DMS 273 (cell line): ENCODE measurements at regions not wholly inside any gene's neighbourhood (a gene's known extent, or its start where the extent isn't known, plus 50 kb on each side); places are given as distances from the start of the nearest gene placed in this dataset.

ENCODE experiments used
- DNase-seq: peaks from one replicate; lab custom pipeline; 2025; ENCODE audit not compliant: unreplicated experiment; lab: John Stamatoyannopoulos, UW

GRCh38 chr6:132972971-132973370 lies 158.6 kb downstream of the RPS12 start:
- DNase-seq = no peak

- peak; percentile 9 for DNase-seq
Measured at GRCh38 chr6:132973514-132973993, 159.2 kb downstream of the RPS12 start.

- no peak for DNase-seq
Measured at GRCh38 chr6:132974122-132974521, 159.8 kb downstream of the RPS12 start.

DNA sequence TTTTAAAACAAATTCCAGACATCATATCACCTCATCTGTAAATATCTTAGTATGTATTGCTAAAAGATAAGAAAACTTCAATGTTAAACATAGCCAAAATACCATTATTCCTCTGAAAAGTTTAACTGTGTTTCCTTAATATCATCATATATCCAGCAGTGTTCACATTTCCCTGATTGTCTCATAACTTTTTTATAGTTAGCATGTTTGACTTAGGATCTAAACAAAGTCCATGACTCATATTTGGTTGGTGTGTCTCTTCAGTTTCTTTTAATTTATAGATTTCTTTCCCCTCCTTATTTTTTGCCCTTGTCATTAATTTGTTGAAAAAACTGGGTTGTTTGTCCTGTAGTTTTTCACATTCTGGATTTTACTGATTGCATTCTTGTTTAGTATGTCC lies 163.0 kb downstream of the RPS12 start:
- DNase-seq = no peak

DNA sequence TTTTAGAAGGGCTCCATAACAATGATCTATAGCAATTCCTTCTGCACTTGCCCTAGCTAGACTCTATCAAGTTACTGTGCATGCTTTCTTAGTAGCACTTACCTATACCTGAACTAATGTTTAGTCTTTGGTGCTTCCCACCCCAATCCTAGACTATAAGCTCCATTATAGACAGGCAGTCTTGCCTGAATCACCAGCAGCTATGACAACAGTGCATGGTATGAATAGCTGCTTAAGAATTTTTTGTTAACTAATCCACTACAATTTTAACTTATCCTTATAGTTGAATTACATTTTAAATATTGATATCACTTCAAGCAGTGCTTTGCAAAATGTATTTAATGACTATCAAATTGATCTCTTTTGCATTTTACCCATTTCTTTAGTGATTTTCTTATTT lies 164.3 kb downstream of the RPS12 start:
- DNase-seq = no peak

DNA sequence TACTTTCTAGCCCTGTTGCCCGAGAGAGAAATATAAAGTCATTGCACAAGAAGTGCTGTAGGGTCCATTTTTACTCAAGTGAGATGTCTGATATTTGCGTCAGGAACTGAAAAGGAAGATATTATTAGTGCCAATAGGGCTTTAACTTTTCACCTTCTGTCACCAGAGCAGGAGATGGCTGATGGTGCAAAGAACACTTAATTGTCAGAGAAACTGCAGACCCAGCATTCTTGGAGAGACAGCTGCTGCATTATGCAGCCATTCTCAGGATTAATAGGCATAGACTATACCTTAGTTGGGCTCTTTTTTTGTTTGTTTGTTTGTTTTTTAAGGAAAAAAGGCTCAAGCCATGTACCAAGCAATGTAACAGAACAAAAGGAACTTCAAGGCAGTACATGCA lies 179.4 kb downstream of the RPS12 start:
- DNase-seq = no peak

- DNase-seq = no peak
Measured at GRCh38 chr6:132995009-132995408, 180.6 kb downstream of the RPS12 start.

- DNase-seq = no peak
Measured at GRCh38 chr6:132995432-132995831, 181.1 kb downstream of the RPS12 start.

GRCh38 chr6:132998418-132998817 lies 184.0 kb downstream of the RPS12 start:
- DNase-seq = no peak

DNA sequence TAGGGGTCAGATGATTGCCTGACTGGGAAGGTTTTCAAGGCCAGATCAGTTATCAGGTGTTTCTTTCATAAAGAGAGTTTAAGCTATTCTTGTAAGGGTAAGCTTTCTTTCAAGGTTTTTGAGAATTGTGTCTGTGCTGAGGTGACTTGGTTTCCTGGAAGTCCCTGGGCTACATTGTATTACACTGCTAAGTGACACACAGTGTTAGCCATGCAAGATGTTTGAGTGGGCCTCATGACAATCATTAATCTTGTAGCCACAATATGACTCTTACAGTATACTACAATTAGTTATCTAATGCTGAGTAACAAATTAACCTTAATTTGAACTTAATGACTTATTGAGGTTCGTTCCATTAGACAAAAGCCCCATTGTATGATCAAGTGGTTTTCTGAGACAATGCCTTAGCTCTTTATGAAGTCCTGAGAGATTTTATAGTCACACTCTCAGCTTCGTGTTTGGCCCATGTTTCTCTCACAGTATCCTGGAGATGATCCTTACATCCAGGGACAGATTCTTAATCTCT lies 186.7 kb downstream of the RPS12 start:
- no peak for DNase-seq

DNA sequence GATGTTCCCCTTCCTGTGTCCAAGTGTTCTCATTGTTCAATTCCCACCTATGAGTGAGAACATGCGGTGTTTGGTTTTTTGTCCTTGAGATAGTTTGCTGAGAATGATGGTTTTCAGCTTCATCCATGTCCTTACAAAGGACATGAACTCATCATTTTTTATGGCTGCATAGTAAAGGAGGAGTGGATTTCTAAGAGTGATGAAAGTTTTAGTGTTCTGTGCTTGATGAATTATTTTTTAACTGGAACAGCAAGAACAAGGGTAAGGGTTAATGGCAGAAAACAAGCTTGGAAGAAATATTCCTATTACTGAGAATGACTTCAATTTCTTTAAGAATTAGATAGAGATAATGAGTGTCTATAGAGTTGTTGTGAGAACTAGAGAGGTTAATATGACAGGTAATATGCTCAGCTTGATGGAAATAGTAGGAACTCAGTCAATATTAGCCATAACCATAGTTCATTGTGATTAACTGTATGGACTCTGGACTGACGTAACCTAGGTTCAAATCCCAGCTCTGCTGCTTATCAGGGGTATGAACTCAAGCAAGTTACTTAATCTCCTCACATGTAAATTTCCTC lies 190.0 kb downstream of the RPS12 start:
- DNase-seq = no peak

DNA sequence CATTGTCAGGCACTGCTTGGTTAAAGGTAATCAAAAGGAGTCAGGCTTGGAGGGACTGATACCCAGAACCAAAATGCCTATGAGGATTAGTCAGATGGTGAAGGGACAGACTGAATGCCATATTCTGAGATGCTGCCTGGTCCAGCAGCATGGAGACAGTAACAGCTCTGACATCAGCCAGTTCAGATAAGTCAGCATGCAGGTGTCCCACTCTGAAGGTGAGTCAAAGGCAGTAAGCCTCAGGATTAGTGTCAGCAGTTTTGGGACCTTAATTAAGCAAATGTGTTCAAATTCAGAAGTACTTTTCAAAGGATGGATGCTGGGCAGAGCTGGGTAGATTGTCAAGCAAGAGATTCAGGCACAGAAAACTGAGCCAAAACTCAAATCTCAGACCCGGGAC lies 198.4 kb downstream of the RPS12 start:
- DNase-seq = no peak

GRCh38 chr6:133016631-133017030 lies 202.3 kb downstream of the RPS12 start:
- no peak for DNase-seq

- DNase-seq = no peak
Measured at GRCh38 chr6:133017581-133017980, 203.2 kb downstream of the RPS12 start.

DNA sequence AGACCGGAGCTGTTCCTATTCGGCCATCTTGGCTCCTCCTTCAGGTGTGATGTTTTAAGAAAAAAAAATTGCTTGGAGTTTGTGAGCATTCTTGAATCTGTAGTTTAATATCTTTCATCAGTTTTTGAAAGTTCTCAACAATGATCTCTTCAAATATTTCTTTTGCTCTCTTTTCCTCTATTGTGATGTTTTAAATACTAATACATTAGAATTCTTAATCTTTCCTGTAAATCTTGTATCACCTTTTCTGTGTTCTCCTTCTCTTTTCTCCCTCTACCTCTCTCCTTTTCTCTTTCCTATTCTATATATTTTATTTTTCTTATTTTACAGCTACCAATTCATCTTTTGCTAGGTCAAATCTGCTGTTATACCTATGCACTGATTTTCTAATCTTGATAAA lies 212.3 kb downstream of the RPS12 start:
- DNase-seq = no peak

- DNase-seq = no peak
Measured at GRCh38 chr6:133033263-133033662, 207.9 kb upstream of the EYA4 start.

GRCh38 chr6:133034509-133035206 lies 206.5 kb upstream of the EYA4 start:
- DNase-seq = no peak

- DNase-seq = peak; percentile 50
Measured at GRCh38 chr6:133040094-133040802, 200.9 kb upstream of the EYA4 start.

GRCh38 chr6:133040803-133041419 lies 200.2 kb upstream of the EYA4 start:
- no peak for DNase-seq

- DNase-seq = no peak
Measured at GRCh38 chr6:133042550-133043120, 198.5 kb upstream of the EYA4 start.

- DNase-seq = no peak
Measured at GRCh38 chr6:133046576-133046975, 194.6 kb upstream of the EYA4 start.
